Right kidney (tissue), 1 donor: ENCODE measurements at regions not wholly inside any gene's neighbourhood (a gene's known extent, or its start where the extent isn't known, plus 50 kb on each side); places are given as distances from the start of the nearest gene placed in this dataset.

Source experiments
- DNase-seq: peaks from one replicate; pipeline ENCODE4 v3.0.0-alpha.2; 2016

DNA sequence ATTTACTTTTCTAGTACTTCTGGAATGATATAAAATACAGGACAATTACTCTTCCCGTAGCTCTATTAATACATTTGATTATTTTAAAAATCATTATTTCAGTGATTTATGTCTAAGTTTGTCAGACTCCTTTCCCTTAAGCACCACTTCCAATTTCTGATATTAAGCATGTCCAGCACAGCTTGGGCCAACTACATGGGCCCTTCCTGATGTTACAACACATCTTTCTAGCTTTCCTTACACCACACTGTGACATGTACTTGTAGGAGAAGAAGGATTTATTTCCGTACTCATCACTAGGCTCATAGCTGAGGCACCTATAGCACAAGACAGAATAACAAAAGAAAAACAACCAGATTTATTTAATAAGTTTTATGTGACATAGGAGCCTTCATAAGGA lies 134.8 kb upstream of the HNRNPA3 start:
- DNase-seq: no peak

DNA sequence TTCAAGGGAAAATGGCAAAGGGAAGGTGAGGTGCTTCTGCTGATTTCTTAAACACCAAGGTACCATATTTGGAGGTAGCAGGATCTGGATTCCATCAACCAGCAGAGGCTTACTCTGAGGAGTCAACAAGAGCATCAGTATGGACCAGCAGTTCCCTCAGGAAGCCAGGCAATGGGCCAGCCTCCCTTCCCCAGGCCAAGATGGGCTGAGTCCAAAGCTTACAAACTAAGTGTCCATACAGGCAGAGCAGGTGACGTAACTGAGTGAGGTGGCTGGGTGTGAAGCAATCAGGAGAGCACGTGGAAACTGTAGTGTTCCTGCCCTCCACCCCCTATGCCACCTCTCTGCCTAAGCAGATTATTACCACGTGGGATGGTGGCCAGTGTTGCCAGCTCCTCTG lies 134.2 kb upstream of the HNRNPA3 start:
- DNase-seq: no peak

DNA sequence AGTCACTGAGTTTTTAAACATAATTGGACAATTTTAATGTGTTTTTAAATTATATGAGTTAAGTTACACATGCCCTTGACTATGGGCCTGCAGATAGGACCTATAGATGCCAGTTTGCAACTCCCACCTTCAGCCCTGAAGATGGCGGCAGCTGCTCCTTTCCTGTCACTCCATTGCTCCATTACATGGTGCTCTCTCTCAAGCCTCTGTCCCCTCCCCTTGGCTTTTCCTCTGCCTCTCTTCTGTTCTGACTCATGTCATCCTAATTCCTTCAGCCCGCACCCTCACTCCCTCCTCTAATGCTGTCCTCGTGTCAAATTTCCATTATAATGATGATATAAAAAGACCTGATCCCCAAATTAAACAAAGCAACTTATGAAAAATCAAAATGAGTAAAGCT lies 133.7 kb upstream of the HNRNPA3 start:
- DNase-seq: no peak

DNA sequence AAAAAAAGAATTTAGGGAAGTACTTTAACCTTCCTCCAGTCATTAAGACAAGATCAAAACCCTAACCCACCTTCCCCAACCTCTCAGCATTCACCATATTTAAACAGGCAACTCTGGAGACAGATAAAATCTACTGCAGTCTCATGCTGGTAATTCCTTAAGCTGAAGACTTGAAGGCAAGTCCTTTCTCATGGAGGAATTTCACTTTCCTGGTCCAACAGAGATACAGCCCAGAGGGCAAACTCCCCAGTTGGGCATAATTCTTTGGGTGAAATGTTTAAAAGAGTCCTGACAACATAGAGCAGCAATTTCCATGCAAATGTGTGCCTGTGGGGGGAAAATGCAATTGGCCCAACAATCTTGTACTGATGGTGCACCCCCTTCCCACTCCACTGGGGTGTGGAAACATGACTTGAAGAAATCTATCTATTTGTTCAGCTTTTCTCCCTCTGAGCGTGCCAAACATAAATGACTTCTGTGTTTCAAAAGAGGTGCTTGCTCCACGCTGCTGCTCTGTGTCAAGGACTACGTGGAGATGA lies 131.8 kb upstream of the HNRNPA3 start:
- no peak for DNase-seq

DNA sequence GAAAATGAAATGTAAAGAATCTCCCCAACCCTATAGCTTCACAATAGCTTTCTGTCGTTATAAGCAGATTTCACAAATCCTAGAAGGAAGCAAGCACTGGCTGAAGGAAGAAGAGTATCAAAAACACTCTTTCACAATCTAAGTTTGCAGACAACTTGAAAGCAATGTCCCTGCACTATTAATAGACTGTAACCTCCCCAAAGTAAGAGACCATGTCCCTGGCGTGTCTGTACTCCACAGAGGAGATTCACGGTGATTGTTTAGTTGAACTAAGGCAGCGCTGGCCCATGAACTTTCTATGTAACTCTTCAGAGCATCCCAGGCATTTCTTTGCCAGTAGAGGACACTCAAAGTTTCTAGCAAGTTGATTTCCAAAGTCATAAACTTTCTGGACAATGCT lies 128.0 kb upstream of the HNRNPA3 start:
- no peak for DNase-seq

DNA sequence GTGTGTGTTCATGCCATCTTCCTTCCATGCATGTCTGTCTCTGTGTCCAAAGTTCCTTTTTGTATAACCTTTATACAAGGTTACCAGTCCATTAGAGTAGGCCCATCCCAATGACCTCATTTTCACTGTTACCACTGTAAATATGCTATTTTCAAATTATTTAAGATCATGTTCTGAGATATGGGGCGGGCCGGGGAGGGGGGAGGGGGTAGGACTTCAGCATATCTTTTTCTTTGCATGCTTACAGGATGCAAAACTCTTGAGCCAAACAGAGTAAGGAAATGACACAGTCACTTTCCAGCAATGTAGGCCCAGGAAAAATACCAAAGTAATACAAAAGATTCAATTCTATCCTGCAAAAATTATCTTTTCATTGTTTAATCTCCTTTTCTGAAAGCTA lies 124.1 kb upstream of the HNRNPA3 start:
- no peak for DNase-seq

DNA sequence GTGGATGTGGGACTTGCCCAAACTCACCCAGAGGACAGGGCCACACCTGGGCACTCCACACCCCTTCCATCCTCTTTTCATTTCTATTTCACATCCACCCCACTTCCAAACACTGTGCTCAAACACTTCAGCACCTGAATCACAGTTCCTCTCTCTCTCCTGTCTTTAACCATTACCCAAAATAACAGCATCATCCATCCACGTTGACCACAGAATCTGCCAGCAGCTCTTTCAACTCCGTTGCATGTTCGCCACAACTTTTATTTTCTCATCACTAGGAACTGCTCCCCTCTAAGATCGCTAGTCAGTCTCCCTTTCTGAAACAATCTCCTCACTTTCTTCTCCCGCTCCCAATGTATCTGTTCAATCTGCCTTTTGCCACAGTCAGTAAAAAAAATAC lies 121.6 kb upstream of the HNRNPA3 start:
- no peak for DNase-seq

DNA sequence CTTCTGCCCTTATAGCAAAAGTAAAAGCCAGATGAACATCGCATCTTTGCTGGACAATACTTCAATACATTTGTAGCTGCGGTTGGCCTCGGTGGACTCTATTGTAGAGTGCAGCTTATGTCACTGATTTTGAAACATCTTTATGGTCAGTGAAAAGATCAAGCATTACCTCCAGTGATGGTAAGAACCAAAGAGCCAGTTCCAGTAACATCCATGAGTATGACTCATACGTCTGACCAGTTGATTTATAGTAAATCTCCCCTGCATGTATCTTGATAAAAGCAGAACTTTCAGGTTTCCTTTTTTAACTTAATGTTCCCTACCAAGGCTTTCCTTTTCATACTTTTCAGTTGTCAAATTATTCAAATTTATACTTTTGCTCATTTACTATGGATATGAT lies 119.2 kb upstream of the HNRNPA3 start:
- no peak for DNase-seq

DNA sequence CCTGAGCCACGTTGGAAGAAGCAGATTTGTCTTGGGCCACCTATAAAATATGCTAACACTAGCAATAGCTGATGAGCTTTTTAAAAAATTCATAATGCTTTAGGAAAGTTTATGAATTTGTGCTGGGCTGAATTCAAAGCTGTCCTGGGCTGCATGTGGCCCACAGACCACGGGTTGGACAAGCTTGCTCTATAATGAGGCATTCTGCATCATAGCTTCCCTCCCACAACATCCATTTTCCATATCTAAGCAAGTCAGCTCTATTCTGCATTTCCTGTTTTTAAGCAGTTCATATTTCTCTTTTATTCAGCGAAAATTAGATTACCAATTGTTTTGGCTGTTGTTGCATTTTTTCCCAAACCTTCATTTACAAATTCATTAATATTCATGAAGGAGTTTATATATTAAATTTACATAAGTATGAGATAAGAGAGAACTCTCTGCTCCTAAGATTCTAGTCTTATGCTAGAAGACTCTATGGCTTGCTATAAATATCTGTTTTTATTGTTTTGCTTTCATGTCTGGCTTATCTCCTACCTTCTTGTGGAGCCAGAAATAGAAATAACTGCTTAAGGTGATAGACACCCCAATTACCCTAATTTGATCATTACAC lies 114.5 kb upstream of the HNRNPA3 start:
- no peak for DNase-seq

DNA sequence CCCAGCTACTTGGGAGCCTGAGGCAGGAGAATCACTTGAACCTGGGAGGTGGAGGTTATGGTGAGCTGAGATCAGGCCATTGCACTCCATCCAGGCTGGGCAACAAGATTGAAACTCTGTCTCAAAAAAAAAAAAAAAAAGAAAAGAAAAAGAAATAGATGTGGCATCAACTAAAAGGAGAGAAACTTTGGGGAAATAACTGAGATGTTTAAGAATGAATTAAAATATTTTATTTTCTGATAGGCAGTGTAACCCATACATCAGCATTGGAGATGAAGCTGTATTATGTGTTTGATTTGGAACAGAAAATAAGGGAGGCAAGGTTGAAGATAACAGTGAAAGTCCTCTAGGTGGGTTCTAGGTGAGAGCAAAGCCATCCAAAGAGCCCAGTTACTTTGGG lies 110.7 kb upstream of the HNRNPA3 start:
- DNase-seq: no peak

DNA sequence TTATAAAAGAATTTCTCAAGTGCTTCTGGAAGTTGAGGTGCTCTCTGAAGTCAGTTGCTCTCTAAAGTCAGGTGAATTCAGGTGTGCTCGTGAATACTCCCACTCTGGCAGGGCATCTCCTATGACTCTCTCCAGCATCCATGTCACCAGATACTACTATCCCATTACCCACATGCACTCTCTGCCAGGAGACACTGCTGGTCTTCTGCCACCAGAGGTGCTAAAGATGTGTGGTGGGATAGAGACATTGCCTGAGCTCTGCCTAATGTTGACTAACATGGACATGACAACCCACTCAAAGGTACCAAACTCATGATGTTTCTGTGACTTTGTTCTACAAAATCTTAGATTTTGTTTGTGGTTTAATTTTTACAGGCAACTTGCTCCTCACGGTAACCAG lies 106.4 kb upstream of the HNRNPA3 start:
- no peak for DNase-seq

DNA sequence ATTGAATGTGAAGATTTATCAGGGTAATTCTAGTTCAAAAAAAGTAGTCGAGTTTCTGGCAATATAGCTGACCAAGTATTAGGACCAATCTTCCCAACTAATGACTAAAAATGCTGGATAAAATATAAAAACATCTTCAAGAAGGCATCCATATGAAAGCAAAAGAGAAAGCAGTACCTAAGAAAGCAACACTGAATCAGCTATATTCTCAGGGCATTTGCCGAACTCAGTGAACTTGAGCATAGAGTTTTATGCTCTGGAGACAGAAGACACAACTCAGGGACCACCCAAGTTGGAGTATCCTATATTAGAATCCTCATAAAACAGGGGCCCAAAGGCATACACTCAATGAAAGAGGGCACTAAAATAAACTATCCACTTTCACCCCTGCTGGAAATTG lies 103.7 kb upstream of the HNRNPA3 start:
- no peak for DNase-seq

DNA sequence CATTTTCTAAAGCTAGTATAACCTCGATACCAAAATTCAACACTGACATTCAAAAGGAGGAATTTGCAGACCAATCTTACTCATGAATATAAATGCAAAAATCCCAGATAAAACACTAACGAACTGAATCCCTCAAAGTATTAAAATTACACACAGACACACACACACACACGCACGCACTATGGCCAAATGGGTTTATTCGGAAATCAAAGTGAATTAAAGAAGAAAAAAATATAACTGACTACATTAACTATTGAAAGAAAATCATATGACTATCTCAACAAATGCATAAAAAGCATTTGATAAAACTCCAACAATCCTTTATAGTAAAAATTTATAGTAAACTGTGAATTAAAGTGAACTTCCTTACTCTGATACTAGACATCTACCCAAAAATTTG lies 97.9 kb upstream of the HNRNPA3 start:
- no peak for DNase-seq

DNA sequence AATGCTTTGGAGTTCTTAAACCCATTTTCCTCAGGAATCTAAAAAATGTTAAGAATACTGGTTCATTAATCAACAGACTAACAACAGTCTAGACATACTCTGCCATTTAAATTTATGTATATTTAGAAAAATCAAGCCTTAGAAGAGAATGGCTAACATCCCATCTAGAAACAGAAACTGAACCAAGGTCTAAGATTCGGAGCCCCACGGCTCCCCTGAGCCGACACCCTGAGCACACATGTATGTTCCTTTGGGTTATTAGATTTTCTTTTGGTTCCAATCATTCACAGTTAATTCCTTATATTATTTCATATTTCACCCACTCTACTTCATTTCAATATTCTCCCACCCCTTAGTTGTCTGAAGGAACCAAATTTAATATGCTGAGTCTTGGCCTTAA lies 94.8 kb upstream of the HNRNPA3 start:
- DNase-seq: no peak

DNA sequence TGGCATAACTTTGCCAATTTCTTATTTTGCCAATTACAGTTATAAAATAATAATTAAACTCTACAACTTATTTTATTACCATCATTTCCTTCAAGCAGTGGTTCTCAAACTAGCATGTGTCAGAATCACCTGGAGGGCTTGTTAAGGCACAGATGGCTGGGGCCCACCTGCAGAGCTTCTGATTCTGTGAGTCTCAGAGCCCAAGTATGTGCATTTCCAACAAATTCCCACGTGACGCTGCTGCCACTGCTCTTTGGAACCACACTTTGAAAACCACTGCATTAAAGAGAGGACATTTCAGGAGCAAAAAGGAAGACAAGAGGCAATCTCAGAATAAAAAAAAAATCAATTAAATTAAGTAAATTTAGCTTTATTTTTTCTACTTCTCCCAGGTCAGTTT lies 94.0 kb upstream of the HNRNPA3 start:
- DNase-seq: no peak

DNA sequence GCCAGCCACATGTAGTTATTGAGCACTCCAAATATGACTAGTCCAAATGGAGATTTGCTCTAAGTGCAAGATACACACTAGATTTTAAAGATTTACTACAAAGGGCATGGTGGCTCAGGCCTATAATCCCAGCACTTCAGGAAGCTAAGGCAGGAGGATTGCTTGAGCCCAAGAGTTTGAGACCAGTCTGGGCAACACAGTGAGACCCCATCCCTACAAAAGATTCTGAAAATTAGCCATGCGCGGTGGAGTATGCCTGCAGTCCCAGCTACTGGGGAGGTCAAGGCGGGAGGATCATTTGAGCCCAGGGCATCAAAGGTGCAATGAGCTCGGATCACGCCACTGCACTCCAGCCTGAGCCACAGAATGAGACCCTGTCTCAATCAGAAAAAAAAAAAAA lies 93.5 kb upstream of the HNRNPA3 start:
- DNase-seq: no peak

DNA sequence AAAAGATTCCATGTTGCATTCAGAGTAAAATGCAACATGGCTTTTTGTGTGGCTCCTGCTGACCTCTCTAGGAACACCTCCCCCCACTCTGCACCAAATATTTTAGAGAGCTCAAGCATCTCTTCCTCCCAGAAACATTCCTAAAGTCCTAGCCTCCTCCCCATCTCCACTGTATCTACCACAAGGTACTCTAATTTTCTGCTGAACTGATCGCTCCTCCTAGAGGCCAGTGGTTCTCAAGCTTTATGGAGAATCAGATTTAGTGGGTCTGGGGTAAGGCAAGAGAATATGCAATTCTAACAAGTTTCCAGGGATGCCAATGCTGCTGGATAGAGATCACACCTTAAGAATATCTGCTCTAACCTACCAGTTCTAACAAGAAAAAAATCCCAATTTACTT lies 89.5 kb upstream of the HNRNPA3 start:
- no peak for DNase-seq

DNA sequence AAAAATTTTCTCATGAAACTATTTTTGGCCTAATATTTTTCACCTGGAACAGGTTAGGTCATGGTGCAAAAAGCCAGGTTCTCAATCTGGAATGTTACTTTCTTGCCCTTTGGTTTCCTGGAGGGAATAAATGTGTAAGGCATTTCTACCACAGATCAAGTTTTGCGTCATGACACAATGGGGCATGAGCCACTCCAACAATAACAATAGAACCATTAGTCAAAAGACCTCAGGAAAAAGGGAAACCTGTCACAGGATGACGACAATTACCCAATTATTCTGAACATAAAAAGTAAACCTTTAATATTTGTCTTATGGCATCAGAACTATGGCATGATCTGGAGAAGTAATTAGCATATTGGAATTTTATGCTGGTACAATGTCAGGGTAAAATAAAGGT lies 88.2 kb upstream of the HNRNPA3 start:
- DNase-seq: no peak

DNA sequence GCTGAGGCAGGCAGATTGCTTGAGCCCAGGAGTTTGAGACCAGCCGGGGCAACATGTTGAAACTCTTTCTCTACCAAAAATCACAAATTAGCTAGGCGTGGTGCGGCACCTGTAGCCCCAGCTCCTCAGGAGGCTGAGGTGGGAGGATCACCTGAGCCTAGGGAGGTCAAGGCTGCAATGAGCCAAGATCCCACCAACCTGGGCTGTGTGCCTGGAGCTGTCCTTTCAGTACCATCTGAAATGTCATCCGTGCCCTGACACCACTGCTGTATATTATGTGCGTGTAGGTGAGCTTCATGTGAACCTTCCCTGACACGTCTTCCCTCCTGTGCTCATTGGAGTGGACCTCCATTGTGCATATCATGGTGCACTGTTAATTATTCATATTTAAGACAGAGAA lies 84.8 kb upstream of the HNRNPA3 start:
- no peak for DNase-seq

DNA sequence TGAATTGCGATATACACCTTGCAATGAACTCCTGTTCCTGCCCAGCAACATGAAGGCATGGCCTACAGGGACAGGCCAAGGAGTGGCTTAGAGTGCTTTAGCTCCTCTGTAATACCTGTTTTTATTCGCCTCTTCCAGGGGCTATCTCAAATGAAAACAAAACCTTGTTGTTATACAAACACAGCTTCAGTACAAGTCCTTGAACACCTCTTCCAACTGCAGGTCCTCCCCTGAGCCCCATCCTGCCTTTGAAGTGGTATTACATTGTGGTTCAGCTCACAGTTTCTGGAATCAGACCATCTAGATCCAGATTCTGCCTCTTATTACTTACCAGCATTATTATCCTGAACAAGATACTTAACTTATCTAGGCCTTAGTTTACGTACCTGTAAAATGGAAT lies 83.0 kb upstream of the HNRNPA3 start:
- DNase-seq: no peak

DNA sequence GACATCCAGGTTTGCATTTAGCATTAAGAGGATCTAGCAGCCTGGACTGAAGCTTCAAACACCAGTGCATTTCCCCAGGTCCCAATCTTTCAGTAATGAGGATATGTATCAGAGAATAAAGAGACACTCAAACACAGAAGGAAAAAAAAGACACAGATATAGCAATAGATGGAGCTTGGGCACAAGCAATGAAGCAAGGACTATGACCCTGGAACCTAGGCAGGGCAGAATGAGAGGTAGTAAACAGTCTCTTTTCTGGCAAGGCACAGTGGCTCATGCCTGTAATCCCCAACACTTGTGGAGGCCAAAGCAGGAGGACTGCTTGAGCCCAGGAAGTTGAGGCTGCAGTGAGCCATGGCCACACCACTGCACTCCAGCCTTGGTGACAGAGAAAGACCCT lies 80.7 kb upstream of the HNRNPA3 start:
- no peak for DNase-seq

DNA sequence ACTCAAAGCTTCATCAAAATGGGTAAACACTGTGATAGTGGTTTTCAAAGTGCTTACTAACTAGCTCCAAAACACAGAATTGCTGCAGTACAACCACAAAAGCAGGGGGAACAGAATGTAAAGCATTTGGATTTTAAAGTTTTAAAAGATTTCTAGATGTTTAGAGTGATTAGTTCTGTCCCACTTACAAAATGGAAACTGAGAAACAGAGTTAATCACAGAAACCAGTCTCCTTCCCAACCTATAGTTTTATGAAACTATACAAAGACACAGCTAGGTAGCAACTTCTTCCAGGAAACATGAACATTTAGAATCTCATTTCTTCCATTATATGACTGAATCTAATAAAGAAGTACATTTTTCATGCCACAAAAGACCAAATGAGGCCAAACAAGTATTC lies 73.8 kb upstream of the HNRNPA3 start:
- no peak for DNase-seq

DNA sequence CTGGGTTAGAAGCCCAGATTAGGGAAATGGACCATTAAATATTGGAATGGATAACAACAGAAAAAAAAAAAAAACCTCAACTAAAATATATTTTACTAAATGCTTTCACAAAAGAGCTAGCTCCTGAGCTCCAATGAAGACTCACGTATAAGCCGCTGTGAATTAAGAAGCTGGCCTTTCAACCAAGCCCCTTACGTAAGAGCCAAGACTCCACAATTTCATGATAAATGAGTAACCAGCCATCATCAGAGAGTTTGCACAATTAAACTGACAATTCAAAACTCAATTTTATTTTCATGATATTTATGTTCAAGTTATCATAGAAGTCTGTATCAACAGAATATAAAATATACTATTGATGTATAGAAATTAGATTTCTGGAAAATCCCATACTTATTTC lies 70.7 kb upstream of the HNRNPA3 start:
- no peak for DNase-seq

DNA sequence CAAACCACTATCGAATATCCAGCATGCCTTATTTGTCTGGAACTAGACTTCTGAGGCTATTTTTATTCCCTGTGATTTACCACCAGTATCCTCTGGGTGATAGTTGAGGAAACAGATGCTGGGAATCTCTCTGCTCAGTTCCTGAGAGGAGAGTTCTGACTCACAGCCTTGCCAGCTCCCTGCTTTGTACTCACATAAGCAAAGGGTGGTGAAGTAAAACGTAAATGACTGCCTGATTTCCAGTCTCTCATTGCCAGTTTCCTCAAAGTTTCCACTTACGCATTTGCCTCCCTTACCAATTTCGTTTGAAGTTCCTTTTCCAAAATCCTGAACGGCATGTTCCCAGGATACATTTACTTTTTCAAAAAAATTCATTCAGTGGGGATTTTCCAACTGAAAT lies 69.2 kb upstream of the HNRNPA3 start:
- DNase-seq: no peak

DNA sequence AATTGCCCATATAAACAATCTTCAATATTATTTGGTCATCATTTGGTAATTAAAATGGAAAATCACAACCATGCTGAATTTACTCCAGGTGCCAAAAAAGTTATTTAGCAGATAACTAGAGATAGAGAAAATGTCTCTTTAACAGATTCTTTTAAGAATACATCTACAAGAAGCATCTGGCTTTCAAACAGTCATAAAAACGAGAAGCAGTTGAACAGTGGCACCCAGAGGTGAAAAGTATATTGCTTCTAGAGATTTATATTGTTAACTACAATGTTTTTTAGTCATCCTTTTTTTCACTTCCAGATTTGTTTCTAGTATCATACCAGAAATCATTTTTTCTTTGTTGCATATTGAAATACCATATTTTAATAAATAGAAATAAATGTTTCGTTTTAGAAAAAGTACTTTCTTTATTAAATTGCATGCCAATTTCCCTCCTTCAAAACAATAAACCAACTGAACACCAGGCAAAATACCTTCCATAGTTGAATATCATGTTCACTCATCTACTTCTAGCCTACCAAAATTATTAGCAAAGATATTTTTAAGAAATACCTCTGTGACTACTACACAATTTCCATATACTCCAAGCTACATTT lies 65.4 kb upstream of the HNRNPA3 start:
- peak; percentile 46 for DNase-seq
